ENCODE measurements at regions not wholly inside any gene's neighbourhood (a gene's known extent, or its start where the extent isn't known, plus 50 kb on each side); places are given as distances from the start of the nearest gene placed in this dataset.

DNA sequence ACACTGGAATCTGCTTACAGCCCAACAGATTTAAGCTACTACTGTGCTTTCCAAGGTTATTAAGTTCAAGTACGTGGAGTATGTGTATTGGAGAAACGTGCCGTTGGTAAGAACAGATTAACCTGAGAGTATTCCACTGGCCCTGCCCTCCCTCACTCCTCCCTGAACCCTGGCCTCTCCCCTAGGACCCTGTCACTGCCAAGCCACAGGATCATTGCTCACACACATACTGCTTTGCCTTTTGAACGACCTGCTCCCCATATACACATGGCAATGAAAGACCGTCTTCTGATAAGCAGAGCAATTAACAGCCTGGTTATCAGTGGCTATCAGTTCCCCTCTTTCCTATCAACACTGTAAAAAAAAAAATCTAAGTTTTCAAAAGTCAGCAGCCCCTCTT lies 458.9 kb upstream of the DYNLRB2 start:
- DNase-seq (ENCODE audit: low spot score), result no peak

DNA sequence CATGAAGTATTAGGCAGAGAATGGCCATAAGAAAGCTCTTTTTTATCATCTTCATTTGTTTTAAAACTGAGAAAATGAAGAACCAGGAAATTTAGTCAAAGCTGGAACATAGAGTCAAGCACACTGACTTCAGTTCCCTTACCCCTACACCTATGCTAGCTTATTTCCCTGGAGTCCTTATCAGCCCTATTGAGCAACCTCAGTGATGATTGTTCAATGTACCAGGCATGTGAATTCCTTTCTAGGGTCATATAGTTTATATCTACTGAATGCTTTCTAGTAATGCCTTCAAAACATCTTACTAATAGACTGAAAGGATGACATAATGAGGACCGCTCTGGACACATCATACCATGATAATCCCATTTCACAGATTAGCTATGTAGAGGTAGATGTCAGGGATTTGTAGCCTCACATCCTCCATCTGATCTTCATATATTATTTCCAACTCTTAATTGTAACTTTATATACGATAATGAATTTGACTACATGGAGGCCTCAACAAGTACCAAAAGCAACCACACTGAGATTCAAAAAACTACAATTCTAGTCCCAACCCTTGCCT lies 460.4 kb upstream of the DYNLRB2 start:
- DNase-seq (ENCODE audit: low spot score), result no peak

- DNase-seq (ENCODE audit: low spot score), result no peak
These were observed 461.7 kb upstream of the DYNLRB2 start for GRCh38 chr16:80079072-80079471.

DNA sequence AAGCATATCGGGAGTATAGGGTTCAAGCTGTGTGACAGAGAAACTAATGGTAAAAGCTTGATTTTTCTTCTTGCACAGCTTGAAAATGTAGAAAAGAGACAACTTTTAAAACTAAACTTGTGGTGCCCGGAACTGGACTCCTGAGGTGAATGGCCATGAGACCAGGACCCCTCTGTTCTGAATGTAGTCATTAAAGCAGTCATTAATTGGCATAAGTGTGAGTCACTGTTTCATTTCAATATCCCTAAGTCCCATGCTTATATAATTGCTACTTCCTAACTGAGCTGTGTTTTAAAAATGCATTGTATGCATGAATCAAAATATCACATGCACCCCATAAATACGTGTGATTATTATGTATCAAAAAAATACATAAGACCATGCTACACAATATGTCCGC lies 463.1 kb upstream of the DYNLRB2 start:
- DNase-seq (ENCODE audit: low spot score), result no peak

DNA sequence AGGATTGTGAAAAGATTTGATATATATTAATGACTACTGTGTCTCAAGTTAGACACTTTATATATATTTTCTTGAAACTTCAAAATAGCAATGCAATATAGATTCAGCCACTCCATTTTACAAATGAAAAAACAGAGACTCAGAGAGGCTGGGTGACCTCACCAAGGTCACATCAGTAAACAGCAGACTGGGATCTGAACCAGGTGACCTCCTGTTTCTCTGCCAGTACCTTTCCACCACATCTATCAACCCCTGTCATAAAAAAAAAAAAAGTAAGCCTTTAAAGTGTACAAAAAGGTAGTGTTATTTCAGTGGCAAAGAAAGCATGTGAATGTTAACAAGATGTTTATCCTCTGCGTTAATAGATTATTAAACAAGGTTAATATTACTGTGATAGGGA lies 466.5 kb upstream of the DYNLRB2 start:
- no peak for DNase-seq (ENCODE audit: low spot score)

DNA sequence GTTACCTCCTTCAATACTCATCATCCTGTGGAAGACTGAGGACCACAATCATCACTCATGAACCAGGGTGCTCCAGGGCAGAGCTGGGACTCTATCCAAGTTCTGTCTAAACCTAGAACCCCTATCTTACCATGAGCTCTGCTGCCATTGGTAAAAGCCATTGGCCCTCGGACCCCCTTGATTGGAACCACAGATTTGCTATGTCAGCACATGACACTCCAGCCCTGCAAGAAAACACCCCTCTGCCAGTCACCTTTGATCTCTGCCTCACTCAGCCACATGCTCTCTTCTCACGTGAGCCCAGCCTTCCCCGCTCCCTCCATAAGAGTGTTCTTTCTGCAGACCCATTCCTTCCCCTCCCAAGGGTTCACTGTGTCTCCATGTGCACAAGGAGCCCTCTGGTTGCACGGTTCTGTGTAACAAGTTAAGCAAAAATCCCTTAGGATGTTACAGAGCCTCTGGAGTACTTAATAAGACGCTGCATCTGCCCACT lies 468.8 kb upstream of the DYNLRB2 start:
- no peak for DNase-seq (ENCODE audit: low spot score)

GRCh38 chr16:80066805-80067580 lies 466.5 kb upstream of the MAF start:
- DNase-seq (ENCODE audit: low spot score), result no peak

DNA sequence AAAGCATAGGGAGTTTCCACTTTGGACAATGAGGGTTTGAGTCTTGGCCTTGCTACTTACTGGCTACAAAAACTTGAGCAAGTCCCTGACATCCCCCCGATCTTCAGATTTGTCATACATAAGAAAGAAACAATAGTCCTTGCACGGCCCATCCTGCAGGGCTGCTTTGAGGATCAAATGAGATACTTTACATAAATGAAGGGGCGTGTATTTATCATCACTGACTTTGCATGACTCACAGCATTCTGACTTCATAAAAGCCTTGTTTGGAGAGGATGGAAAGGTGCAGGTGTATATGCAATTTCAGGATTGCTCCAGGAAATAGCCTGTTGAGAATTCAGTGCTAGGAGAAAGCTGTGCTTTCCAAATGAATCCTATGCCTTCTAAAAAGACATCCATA lies 465.0 kb upstream of the MAF start:
- no peak for DNase-seq (ENCODE audit: low spot score)

GRCh38 chr16:80063713-80064069 lies 463.2 kb upstream of the MAF start:
- no peak for DNase-seq (ENCODE audit: low spot score)

- peak; percentile 20 for DNase-seq (ENCODE audit: low spot score)
These were observed 462.6 kb upstream of the MAF start for GRCh38 chr16:80063031-80063712.

- DNase-seq (ENCODE audit: low spot score), result no peak
These were observed 462.0 kb upstream of the MAF start for GRCh38 chr16:80062361-80063030.

DNA sequence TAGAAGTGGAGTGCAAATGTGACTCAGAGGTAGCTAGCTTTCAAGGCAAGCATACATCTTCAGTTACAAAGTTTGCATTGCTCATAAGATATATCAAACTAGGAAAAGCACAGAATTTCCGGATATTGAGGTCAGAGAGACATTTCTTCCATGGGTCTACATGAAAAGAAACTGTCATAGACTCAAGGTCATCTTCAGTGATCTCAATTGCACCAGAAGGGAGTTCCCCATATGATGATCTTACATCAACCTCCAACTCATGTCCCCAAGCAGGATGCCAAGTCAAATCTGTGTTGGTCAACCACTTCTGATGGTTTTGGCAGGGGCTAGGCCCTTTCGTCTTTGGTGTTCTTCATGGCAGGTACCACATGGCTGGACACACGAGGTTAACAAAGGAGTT lies 459.9 kb upstream of the MAF start:
- no peak for DNase-seq (ENCODE audit: low spot score)

DNA sequence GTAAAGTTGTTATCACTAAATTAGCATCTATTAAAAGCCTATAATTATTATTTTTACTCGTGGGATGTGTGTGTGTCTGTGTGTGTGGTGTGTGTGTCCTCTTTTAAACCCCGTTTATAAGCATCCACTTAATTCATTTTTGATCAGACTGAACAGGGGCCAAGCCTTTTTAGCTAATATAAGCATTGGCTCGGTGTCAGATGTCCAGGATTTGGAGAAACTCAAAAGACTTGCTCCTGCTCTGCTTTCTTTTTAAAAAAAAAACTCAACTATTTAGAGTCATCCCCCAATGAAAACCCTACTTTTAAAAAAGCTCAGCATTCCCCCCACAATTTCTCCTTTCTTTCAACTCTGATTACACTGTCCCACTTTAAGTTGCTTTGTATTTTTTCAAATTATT lies 459.3 kb upstream of the MAF start:
- no peak for DNase-seq (ENCODE audit: low spot score)

DNA sequence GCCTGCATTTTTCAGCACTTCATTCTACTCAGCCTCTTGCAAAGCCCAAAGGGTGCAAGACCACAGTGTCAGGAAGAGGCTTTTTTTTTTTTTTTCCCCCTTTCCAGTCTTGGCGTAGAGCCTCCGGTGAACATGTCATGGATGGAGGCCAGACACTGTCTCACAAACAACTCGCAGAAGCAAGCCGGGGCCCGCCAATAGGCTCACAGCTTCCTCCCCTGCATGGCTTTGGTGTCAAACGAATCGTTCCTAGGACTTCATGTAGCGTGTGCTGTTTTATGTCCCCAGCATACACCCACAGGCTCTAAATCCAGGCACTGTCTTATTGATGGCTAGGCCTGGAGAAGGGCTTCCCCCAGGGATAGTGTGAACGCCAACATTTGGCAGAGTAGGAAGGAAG lies 457.7 kb upstream of the MAF start:
- DNase-seq (ENCODE audit: low spot score), result peak; percentile 73

DNA sequence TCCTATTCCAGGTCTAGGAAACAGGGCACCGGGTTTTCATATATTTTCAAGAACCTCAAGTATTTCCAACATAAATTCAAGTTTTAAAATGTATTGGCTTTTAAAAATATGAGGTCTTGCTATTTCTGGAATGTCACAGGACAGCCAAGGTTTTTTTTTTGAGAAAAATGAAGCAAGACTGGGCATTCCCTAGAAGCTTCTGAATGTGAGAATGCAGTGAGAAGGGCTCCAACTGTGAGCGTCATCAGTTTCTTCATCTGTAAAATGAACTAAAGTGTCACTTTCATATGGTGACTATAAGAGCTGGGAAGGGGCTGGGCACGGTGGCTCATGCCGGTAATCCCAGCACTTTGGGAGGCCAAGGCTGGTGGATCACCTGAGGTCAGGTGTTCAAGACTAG lies 455.8 kb upstream of the MAF start:
- DNase-seq (ENCODE audit: low spot score), result no peak

GRCh38 chr16:80055831-80056230 lies 455.3 kb upstream of the MAF start:
- no peak for DNase-seq (ENCODE audit: low spot score)

GRCh38 chr16:80054647-80055046 lies 454.1 kb upstream of the MAF start:
- DNase-seq (ENCODE audit: low spot score), result no peak

GRCh38 chr16:80051040-80051439 lies 450.5 kb upstream of the MAF start:
- no peak for DNase-seq (ENCODE audit: low spot score)

GRCh38 chr16:80048250-80048649 lies 447.7 kb upstream of the MAF start:
- DNase-seq (ENCODE audit: low spot score), result no peak

DNA sequence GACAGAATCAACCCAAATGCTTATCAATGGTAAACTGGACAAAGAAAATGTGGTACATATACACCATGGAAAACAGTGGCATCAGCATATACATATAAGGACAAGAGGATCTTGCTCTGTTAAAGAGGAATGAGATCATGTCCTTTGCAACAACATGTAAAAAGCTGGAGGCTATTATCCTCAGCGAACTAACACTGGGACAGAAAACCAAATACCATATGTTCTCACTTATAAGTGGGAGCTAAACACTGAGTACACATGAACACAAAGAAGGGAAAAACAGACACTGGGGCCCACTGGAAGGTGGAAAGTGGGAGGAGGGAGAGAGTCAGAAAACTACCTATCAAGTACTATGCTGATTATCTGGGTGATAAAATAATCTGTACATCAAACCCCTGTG lies 447.3 kb upstream of the MAF start:
- DNase-seq (ENCODE audit: low spot score), result no peak

DNA sequence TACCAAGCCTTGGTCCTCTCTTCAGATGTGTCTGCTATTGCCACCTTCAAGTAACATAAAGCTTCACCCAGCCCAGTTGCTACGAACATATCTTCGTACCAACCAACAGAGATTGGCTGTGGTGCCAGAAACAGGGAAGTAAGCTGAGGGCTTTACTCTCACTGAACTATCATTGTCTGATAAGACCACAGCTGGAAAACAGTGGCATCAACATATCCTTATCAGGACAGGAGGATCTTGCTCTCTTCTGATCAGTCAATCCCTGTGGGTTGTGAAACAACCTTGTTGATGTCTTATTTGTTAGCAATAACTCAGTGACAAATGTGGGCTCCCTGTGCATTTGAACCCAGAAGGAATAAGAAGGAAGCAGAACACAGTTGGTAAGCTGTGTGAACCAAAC lies 446.3 kb upstream of the MAF start:
- DNase-seq (ENCODE audit: low spot score), result no peak

GRCh38 chr16:80046261-80046660 lies 445.7 kb upstream of the MAF start:
- no peak for DNase-seq (ENCODE audit: low spot score)

GRCh38 chr16:80045861-80046260 lies 445.3 kb upstream of the MAF start:
- DNase-seq (ENCODE audit: low spot score), result no peak
